H9 (cell line): ENCODE measurements at regions not wholly inside any gene's neighbourhood (a gene's known extent, or its start where the extent isn't known, plus 50 kb on each side); places are given as distances from the start of the nearest gene placed in this dataset.

Source experiments
- DNase-seq: peaks from one replicate; pipeline ENCODE4 v3.0.0-alpha.2; 2017
- H2AFZ ChIP-seq: one replicate; pipeline ENCODE4 v1.6.1; 2013; ENCODE audit warnings: mild to moderate bottlenecking, low read length, control low read depth, moderate library complexity
- H2AK5ac ChIP-seq: 2 replicates; pipeline ENCODE4 v1.6.1; 2013; ENCODE audit warnings: low read length, control low read depth, mixed read lengths; ENCODE audit not compliant: insufficient read length
- H2BK120ac ChIP-seq: one replicate; pipeline ENCODE4 v1.6.1; 2013; ENCODE audit warnings: low read depth, mild to moderate bottlenecking, low read length, control low read depth, inconsistent platforms; ENCODE audit not compliant: poor library complexity, severe bottlenecking
- H2BK12ac ChIP-seq: 2 replicates; pipeline ENCODE4 v1.6.1; 2013; ENCODE audit warnings: low read length, control low read depth, mixed read lengths, low read depth; ENCODE audit not compliant: insufficient read length
- H2BK15ac ChIP-seq: 2 replicates; pipeline ENCODE4 v1.6.1; 2013; ENCODE audit warnings: low read depth, low read length, control low read depth
- H2BK20ac ChIP-seq: one replicate; pipeline ENCODE4 v1.6.1; 2013; ENCODE audit warnings: low read depth, mild to moderate bottlenecking, low read length, control low read depth, inconsistent platforms; ENCODE audit not compliant: poor library complexity, severe bottlenecking
- H2BK5ac ChIP-seq: 2 replicates; pipeline ENCODE4 v1.6.1; 2013; ENCODE audit warnings: low read length, control low read depth, mixed read lengths; ENCODE audit not compliant: insufficient read length
- H3K14ac ChIP-seq: 2 replicates; pipeline ENCODE4 v1.6.1; 2013; ENCODE audit warnings: low read length, control low read depth; ENCODE audit not compliant: insufficient read depth
- H3K18ac ChIP-seq: 2 replicates; pipeline ENCODE4 v1.6.1; 2013; ENCODE audit warnings: low read depth, mild to moderate bottlenecking, mixed read lengths, low read length, control low read depth; ENCODE audit not compliant: insufficient read length
- H3K23ac ChIP-seq: 2 replicates; pipeline ENCODE4 v1.6.1; 2013; ENCODE audit warnings: low read length, control low read depth, mixed read lengths, low read depth; ENCODE audit not compliant: insufficient read length
- H3K23me2 ChIP-seq: 2 replicates; pipeline ENCODE4 v1.6.1; 2013; ENCODE audit warnings: low read depth, mild to moderate bottlenecking, mixed read lengths, low read length, control low read depth; ENCODE audit not compliant: insufficient read length, poor library complexity, severe bottlenecking
- H3K27ac ChIP-seq: 2 replicates; pipeline ENCODE4 v1.5.1; 2013; ENCODE audit warnings: low read length, control low read depth, mixed read lengths, low read depth; ENCODE audit not compliant: insufficient read length
- H3K27me3 ChIP-seq: 2 replicates; pipeline ENCODE4 v1.6.1; 2013; ENCODE audit warnings: low read length, control low read depth, inconsistent platforms; ENCODE audit not compliant: insufficient read depth
- H3K4ac ChIP-seq: 2 replicates; pipeline ENCODE4 v1.6.1; 2013; ENCODE audit warnings: low read depth, mild to moderate bottlenecking, control low read depth, inconsistent platforms, low read length, moderate library complexity
- H3K4me1 ChIP-seq: 2 replicates; pipeline ENCODE4 v1.6.1; 2013; ENCODE audit warnings: low read length, control low read depth, inconsistent platforms; ENCODE audit not compliant: insufficient read depth
- H3K4me2 ChIP-seq: 2 replicates; pipeline ENCODE4 v1.6.1; 2013; ENCODE audit warnings: low read length, control low read depth, mixed read lengths; ENCODE audit not compliant: insufficient read length, insufficient read depth
- H3K56ac ChIP-seq: 2 replicates; pipeline ENCODE4 v1.6.1; 2013; ENCODE audit warnings: low read depth, mild to moderate bottlenecking, mixed read lengths, low read length, control low read depth; ENCODE audit not compliant: insufficient read length
- H3K79me1 ChIP-seq: 2 replicates; pipeline ENCODE4 v1.6.1; 2013; ENCODE audit warnings: low read depth, mild to moderate bottlenecking, moderate library complexity, low read length, control low read depth, inconsistent platforms; ENCODE audit not compliant: insufficient read depth, poor library complexity, severe bottlenecking
- H3K79me2 ChIP-seq: 2 replicates; pipeline ENCODE4 v1.6.1; 2013; ENCODE audit warnings: low read length, control low read depth, inconsistent platforms; ENCODE audit not compliant: insufficient read depth
- H3K9ac ChIP-seq: 2 replicates; pipeline ENCODE4 v1.6.1; 2013; ENCODE audit warnings: low read length, control low read depth, mixed read lengths; ENCODE audit not compliant: insufficient read length; ENCODE audit errors: extremely low read depth
- H3K9me3 ChIP-seq: one replicate; pipeline ENCODE4 v1.6.1; 2013; ENCODE audit warnings: low read depth, low read length, inconsistent platforms; ENCODE audit not compliant: control insufficient read depth
- H3T11ph ChIP-seq: one replicate; pipeline ENCODE4 v1.6.1; 2013; ENCODE audit warnings: mild to moderate bottlenecking, low read length, control low read depth, inconsistent platforms
- H4K20me1 ChIP-seq: one replicate; pipeline ENCODE4 v1.6.1; 2013; ENCODE audit not compliant: control insufficient read depth, insufficient read length, insufficient read depth
- H4K5ac ChIP-seq: 2 replicates; pipeline ENCODE4 v1.6.1; 2013; ENCODE audit warnings: low read depth, mild to moderate bottlenecking, mixed read lengths, low read length, control low read depth; ENCODE audit not compliant: insufficient read length
- H4K8ac ChIP-seq: replicated peaks from 2 replicates; pipeline ENCODE4 v1.6.1; 2013; ENCODE audit warnings: low read length, control low read depth, mixed read lengths, low read depth; ENCODE audit not compliant: insufficient read length
- H4K91ac ChIP-seq: 2 replicates; pipeline ENCODE4 v1.6.1; 2013; ENCODE audit warnings: low read depth, mild to moderate bottlenecking, moderate library complexity, mixed read lengths, low read length, control low read depth; ENCODE audit not compliant: insufficient read length
- H3K27ac Mint-ChIP-seq, 3 experiments: 2 replicates in 2 of 3; 3 replicates in 1 of 3; pipeline ENCODE4 v1.8.0; 2020 to 2021; ENCODE audit warnings: mixed read lengths in 3 of 3, mild to moderate bottlenecking in 1 of 3, moderate library complexity in 1 of 3
- H3K27me3 Mint-ChIP-seq: 2 replicates; pipeline ENCODE4 v1.8.0; 2021; ENCODE audit warnings: low read depth, mild to moderate bottlenecking, moderate library complexity, mixed read lengths
- H3K36me3 Mint-ChIP-seq, 3 experiments: 2 replicates in 2 of 3; 3 replicates in 1 of 3; pipeline ENCODE4 v1.8.0; 2020 to 2021; ENCODE audit warnings: low read depth in 3 of 3, mixed read lengths in 3 of 3; ENCODE audit not compliant: insufficient read depth in 1 of 3
- H3K4me1 Mint-ChIP-seq, 2 experiments: 2 replicates each; pipeline ENCODE4 v1.8.0; 2020; ENCODE audit warnings: mixed read lengths in 2 of 2
- H3K4me3 Mint-ChIP-seq, 2 experiments: 2 replicates in 1 of 2; 3 replicates in 1 of 2; pipeline ENCODE4 v1.8.0; 2020 to 2021; ENCODE audit warnings: mild to moderate bottlenecking in 2 of 2, mixed read lengths in 2 of 2, moderate library complexity in 1 of 2
- H3K9me3 Mint-ChIP-seq, 2 experiments: 2 replicates in 1 of 2; 3 replicates in 1 of 2; pipeline ENCODE4 v1.8.0; 2020; ENCODE audit warnings: mild to moderate bottlenecking in 2 of 2, mixed read lengths in 2 of 2, moderate library complexity in 1 of 2
- CTCF ChIP-seq: fragments of 200-600 bp; sonication (generic); conservative IDR thresholded peaks from 3 replicates; pipeline ENCODE4 v1.8.0; 2021; ENCODE audit warnings: antibody characterized with exemption, mild to moderate bottlenecking
- WGBS: extraction: QIAGEN DNeasy Blood & Tissue Kit; methylation state at CpG from one replicate; pipeline ENCODE4 v1.1.7; 2013; ENCODE audit warnings: missing lambda C conversion rate, low lambda C conversion rate, mixed read lengths; ENCODE audit not compliant: insufficient read length; ENCODE audit errors: extremely low coverage; 5-methylcytosine and 5-hydroxymethylcytosine counted together

GRCh38 chrX:68938244-68939004, 109.6 kb downstream of the EFNB1 start:
- Histone ChIP-seq H3K9me3 (no peaks in the 10 kb centered on the region), H3K4ac (no peak overlapping the region), H3K18ac (no peak overlapping the region), H2BK12ac (no peak overlapping the region), H4K5ac (no peak overlapping the region), H4K8ac (no peak overlapping the region), H3K56ac (no peak overlapping the region), H2BK20ac (no peak overlapping the region), H2BK5ac (no peak overlapping the region), H2BK15ac (no peak overlapping the region), H3K4me2 (no peak overlapping the region), H3K27me3 (no peaks in the 10 kb centered on the region), H2BK120ac (no peak overlapping the region), H3K23ac (no peak overlapping the region), H3K14ac (no peak overlapping the region), H2AK5ac (no peak overlapping the region), H3K23me2 (no peaks in the 10 kb centered on the region), H3K4me1 (no peaks in the 10 kb centered on the region), H3K79me1 (no peaks in the 10 kb centered on the region), H4K91ac (no peak overlapping the region), H3K27ac (no peak overlapping the region), H2AFZ (no peak overlapping the region), H3K79me2 (no peaks in the 10 kb centered on the region), H3T11ph (no peak overlapping the region), H4K20me1 (no peaks in the 10 kb centered on the region), H3K9ac (no peak overlapping the region)
- Mint-ChIP-seq H3K27me3 (peaks cover 16% of the 10 kb centered on the region), H3K27ac (no peak overlapping the region), H3K9me3 (peaks cover 44 to 49% of the 10 kb centered on the region in 2 experiments), H3K4me3 (no peak overlapping the region), H3K4me1 (peaks cover 0 to 13% of the 10 kb centered on the region in 2 experiments; a peak in 2 of 4 replicates), H3K36me3 (peaks cover 0 to 2% (median 0%) of the 10 kb centered on the region in 3 experiments; a peak in 1 of 7 replicates)
- no peak for TF ChIP-seq CTCF
- DNase-seq = peak; percentile 24
- no CpG with 5 or more reads among the region's 4 CpGs for WGBS
